ENCODE measurements at regions not wholly inside any gene's neighbourhood (a gene's known extent, or its start where the extent isn't known, plus 50 kb on each side); places are given as distances from the start of the nearest gene placed in this dataset.

DNA sequence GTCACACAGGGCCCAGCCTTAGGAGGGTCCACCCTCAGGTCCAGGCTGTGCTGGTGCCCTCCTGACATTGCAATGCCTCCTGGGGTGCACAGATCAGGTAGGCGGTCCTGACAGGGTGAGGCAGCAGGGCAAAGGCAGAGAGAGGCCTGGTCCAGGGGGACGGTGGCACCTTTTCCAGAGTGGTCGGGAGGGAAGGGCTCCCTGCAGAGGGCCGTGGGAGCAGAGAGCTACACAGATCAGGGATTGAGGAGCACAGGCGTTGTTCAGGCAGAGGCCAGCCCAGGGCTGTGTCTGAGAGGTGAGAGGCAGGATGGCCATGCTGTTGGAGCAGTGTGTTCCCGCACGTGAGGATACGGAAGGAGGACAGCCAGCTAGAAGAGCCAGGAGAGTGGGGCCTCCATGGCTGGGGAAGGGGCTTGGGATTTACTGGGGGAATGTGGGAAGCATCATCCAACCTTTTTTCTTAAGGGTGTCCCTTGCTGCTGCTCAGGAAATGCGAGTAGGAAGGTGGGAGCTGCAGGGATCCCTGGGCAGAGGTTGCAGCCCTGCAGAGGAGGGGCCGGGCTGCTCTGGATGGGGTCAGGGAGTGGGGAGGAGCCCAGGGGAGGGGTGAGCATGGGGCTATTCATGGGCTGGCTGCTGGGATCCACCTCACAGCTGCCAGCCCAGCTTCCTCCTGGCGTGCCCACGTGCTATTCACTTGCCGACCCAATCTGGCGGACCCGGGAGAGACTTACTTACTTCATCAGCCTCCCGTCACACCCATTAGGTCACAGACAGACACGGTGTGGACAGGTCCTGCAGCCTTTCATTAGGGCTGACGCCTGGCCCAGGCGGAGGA lies 1516.4 kb downstream of the TBC1D22A start:
- Histone ChIP-seq H3K36me3 (replicated peaks; ENCODE audit: insufficient read depth, low read length) (no peaks in the 10 kb centered on the region), H3K4me1 (ENCODE audit: low read length) (no peaks in the 10 kb centered on the region), H3K4me3 (ENCODE audit: low read length) (no peak overlapping the region), H3K9ac (ENCODE audit: low read length) (no peak overlapping the region), H3K9me2 (replicated peaks; ENCODE audit: insufficient read depth, low read length) (no peaks in the 10 kb centered on the region), H3K27ac (ENCODE audit: low read length) (no peak overlapping the region), H3F3A (ENCODE audit: insufficient read depth, low read length) (no peaks in the 10 kb centered on the region), H3K79me2 (ENCODE audit: low read length) (no peaks in the 10 kb centered on the region), H3K4me2 (ENCODE audit: low read depth, low read length) (no peak overlapping the region), H3K9me3 (replicated peaks; ENCODE audit: insufficient read depth, low read length) (0 out of 2 replicates have a peak, but pooled peaks cover 3% of the 10 kb centered on the region), H4K20me1 (ENCODE audit: insufficient read depth, low read length) (no peaks in the 10 kb centered on the region), H2AFZ (ENCODE audit: low read length) (no peak overlapping the region), H3K27me3 (replicated peaks; ENCODE audit: insufficient read depth, low read length) (no peaks in the 10 kb centered on the region)
- peak; percentile 1 for DNase-seq
- no peak for TF ChIP-seq EZH2phosphoT487 (IDR thresholded peaks at IDR 0.05; ENCODE audit: low read length)
- TF ChIP-seq, protein P1, sequence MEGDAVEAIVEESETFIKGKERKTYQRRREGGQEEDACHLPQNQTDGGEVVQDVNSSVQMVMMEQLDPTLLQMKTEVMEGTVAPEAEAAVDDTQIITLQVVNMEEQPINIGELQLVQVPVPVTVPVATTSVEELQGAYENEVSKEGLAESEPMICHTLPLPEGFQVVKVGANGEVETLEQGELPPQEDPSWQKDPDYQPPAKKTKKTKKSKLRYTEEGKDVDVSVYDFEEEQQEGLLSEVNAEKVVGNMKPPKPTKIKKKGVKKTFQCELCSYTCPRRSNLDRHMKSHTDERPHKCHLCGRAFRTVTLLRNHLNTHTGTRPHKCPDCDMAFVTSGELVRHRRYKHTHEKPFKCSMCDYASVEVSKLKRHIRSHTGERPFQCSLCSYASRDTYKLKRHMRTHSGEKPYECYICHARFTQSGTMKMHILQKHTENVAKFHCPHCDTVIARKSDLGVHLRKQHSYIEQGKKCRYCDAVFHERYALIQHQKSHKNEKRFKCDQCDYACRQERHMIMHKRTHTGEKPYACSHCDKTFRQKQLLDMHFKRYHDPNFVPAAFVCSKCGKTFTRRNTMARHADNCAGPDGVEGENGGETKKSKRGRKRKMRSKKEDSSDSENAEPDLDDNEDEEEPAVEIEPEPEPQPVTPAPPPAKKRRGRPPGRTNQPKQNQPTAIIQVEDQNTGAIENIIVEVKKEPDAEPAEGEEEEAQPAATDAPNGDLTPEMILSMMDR (IDR thresholded peaks at IDR 0.05; ENCODE audit: low read length), result no peak
- TF ChIP-seq EZH2 (optimal IDR thresholded peaks at IDR 0.05; ENCODE audit: low read depth, low read length), result no peak

DNA sequence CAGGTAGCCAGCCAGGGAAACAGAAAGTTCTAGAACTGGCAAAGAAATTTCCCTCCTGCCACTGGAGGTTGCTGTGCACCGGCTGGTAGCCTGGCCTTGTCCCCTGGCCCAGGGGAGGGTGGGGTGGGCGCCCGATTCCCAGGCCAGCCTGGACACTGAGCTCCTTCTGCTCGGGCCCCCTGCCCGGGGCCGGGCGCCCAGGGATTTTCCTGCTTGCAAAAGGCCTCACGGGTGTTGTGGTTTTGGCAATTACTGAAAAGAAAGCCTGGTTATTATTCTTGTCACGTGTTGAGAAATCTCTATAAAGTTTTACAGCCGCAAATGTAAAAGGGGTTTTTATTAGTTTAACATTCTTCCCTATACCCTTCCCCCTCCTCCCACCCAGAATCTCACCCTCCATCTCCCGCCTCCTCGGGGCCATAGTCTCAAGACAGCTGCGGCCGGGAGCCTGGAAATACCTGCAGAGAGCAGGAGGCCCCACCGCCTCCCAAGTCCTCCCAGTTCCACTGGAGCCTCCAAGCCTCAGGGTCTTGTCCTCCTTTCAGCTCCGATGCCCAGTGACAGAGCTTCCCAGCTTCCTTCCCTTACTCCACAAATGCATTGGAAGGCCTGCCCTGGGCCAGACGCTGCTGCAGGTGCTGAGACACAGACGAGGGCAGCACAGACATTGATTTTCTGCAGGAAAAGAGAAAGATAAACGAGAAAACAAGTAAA lies 1515.6 kb downstream of the TBC1D22A start:
- no peak overlapping the region for H3K27ac ChIP-seq (ENCODE audit: low read length)
- no peak overlapping the region for H3K4me3 ChIP-seq (ENCODE audit: low read length)
- peak; percentile 1 for DNase-seq
- no peak overlapping the region for H3K9ac ChIP-seq (ENCODE audit: low read length)
- H2AFZ ChIP-seq (ENCODE audit: low read length), result no peak overlapping the region
- H3K9me3 ChIP-seq (replicated peaks; ENCODE audit: insufficient read depth, low read length), result 0 out of 2 replicates have a peak, but pooled peaks cover 3% of the 10 kb centered on the region
- H3K4me2 ChIP-seq (ENCODE audit: low read depth, low read length), result no peak overlapping the region
- H3K79me2 ChIP-seq (ENCODE audit: low read length), result no peaks in the 10 kb centered on the region
- TF ChIP-seq EZH2phosphoT487 (IDR thresholded peaks at IDR 0.05; ENCODE audit: low read length), result no peak
- TF ChIP-seq EZH2 (optimal IDR thresholded peaks at IDR 0.05; ENCODE audit: low read depth, low read length), result no peak
- TF ChIP-seq, protein P1 (IDR thresholded peaks at IDR 0.05; ENCODE audit: low read length), result no peak
- no peaks in the 10 kb centered on the region for H4K20me1 ChIP-seq (ENCODE audit: insufficient read depth, low read length)
- H3F3A ChIP-seq (ENCODE audit: insufficient read depth, low read length), result no peaks in the 10 kb centered on the region
- no peaks in the 10 kb centered on the region for H3K36me3 ChIP-seq (replicated peaks; ENCODE audit: insufficient read depth, low read length)
- no peaks in the 10 kb centered on the region for H3K27me3 ChIP-seq (replicated peaks; ENCODE audit: insufficient read depth, low read length)
- no peaks in the 10 kb centered on the region for H3K9me2 ChIP-seq (replicated peaks; ENCODE audit: insufficient read depth, low read length)
- H3K4me1 ChIP-seq (ENCODE audit: low read length), result no peaks in the 10 kb centered on the region

DNA sequence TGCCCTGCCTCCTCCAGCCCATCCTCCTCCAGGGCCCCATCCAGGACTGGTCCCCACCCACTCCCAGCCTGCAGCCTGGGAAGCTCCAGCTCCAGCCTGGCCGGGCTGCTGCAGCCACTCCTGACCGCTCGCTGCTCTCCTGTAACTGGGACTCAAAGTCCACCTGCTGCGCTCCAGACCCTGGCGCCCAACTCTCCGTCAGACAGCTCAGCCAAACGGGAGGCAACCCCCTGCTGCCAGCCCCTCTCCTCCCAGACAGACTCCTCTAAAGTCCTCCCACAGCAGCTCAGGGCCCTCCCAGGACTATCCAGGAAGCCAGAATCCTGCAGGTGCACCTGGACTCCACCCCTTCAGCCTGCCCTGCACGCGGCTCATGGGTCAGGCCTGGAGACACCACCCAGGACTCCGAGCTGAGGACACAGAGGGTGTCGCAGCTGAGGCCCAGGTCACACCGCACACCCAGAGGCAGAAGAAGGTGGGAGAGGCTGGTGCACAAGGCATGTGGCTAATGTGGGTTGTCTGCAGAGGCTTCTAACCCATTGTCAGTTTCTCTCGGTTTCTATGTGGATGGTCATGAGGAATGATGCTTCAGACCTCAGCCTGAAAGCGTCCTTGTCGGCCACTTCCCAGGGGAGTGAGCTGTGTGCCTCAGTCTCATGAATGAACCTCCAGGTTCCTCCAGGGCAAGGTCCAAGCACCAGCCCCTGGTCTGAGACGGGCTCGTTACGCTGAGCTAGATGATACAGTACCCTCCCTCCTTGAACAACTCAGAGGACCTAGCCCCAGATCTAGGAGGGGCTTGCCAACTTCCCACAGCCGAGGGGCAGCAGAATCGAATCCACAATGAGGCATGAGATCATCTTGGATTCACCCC lies 1514.8 kb downstream of the TBC1D22A start:
- no peak overlapping the region for H3K4me2 ChIP-seq (ENCODE audit: low read depth, low read length)
- TF ChIP-seq EZH2 (optimal IDR thresholded peaks at IDR 0.05; ENCODE audit: low read depth, low read length) (no peak), EZH2phosphoT487 (IDR thresholded peaks at IDR 0.05; ENCODE audit: low read length) (no peak)
- TF ChIP-seq, protein P1 (IDR thresholded peaks at IDR 0.05; ENCODE audit: low read length), result no peak
- no peaks in the 10 kb centered on the region for H3K4me1 ChIP-seq (ENCODE audit: low read length)
- no peaks in the 10 kb centered on the region for H3K36me3 ChIP-seq (replicated peaks; ENCODE audit: insufficient read depth, low read length)
- H3K27me3 ChIP-seq (replicated peaks; ENCODE audit: insufficient read depth, low read length), result no peaks in the 10 kb centered on the region
- H3K9ac ChIP-seq (ENCODE audit: low read length), result no peak overlapping the region
- H3K79me2 ChIP-seq (ENCODE audit: low read length), result no peaks in the 10 kb centered on the region
- no peaks in the 10 kb centered on the region for H3F3A ChIP-seq (ENCODE audit: insufficient read depth, low read length)
- no peak overlapping the region for H3K4me3 ChIP-seq (ENCODE audit: low read length)
- H3K9me2 ChIP-seq (replicated peaks; ENCODE audit: insufficient read depth, low read length), result no peaks in the 10 kb centered on the region
- peak; percentile 1 for DNase-seq
- no peaks in the 10 kb centered on the region for H4K20me1 ChIP-seq (ENCODE audit: insufficient read depth, low read length)
- H3K9me3 ChIP-seq (replicated peaks; ENCODE audit: insufficient read depth, low read length), result 0 out of 2 replicates have a peak, but pooled peaks cover 3% of the 10 kb centered on the region
- no peak overlapping the region for H3K27ac ChIP-seq (ENCODE audit: low read length)
- no peak overlapping the region for H2AFZ ChIP-seq (ENCODE audit: low read length)

Measured in MM.1S (cell line).